H9 (cell line): ENCODE measurements at regions not wholly inside any gene's neighbourhood (a gene's known extent, or its start where the extent isn't known, plus 50 kb on each side); places are given as distances from the start of the nearest gene placed in this dataset.

Experiments
- DNase-seq: peaks from one replicate; pipeline ENCODE4 v3.0.0-alpha.2; 2017
- H2AFZ ChIP-seq: one replicate; pipeline ENCODE4 v1.6.1; 2013; ENCODE audit warnings: mild to moderate bottlenecking, low read length, control low read depth, moderate library complexity
- H2AK5ac ChIP-seq: 2 replicates; pipeline ENCODE4 v1.6.1; 2013; ENCODE audit warnings: low read length, control low read depth, mixed read lengths; ENCODE audit not compliant: insufficient read length
- H2BK120ac ChIP-seq: one replicate; pipeline ENCODE4 v1.6.1; 2013; ENCODE audit warnings: low read depth, mild to moderate bottlenecking, low read length, control low read depth, inconsistent platforms; ENCODE audit not compliant: poor library complexity, severe bottlenecking
- H2BK12ac ChIP-seq: 2 replicates; pipeline ENCODE4 v1.6.1; 2013; ENCODE audit warnings: low read length, control low read depth, mixed read lengths, low read depth; ENCODE audit not compliant: insufficient read length
- H2BK15ac ChIP-seq: 2 replicates; pipeline ENCODE4 v1.6.1; 2013; ENCODE audit warnings: low read depth, low read length, control low read depth
- H2BK20ac ChIP-seq: one replicate; pipeline ENCODE4 v1.6.1; 2013; ENCODE audit warnings: low read depth, mild to moderate bottlenecking, low read length, control low read depth, inconsistent platforms; ENCODE audit not compliant: poor library complexity, severe bottlenecking
- H2BK5ac ChIP-seq: 2 replicates; pipeline ENCODE4 v1.6.1; 2013; ENCODE audit warnings: low read length, control low read depth, mixed read lengths; ENCODE audit not compliant: insufficient read length
- H3K14ac ChIP-seq: 2 replicates; pipeline ENCODE4 v1.6.1; 2013; ENCODE audit warnings: low read length, control low read depth; ENCODE audit not compliant: insufficient read depth
- H3K18ac ChIP-seq: 2 replicates; pipeline ENCODE4 v1.6.1; 2013; ENCODE audit warnings: low read depth, mild to moderate bottlenecking, mixed read lengths, low read length, control low read depth; ENCODE audit not compliant: insufficient read length
- H3K23ac ChIP-seq: 2 replicates; pipeline ENCODE4 v1.6.1; 2013; ENCODE audit warnings: low read length, control low read depth, mixed read lengths, low read depth; ENCODE audit not compliant: insufficient read length
- H3K23me2 ChIP-seq: 2 replicates; pipeline ENCODE4 v1.6.1; 2013; ENCODE audit warnings: low read depth, mild to moderate bottlenecking, mixed read lengths, low read length, control low read depth; ENCODE audit not compliant: insufficient read length, poor library complexity, severe bottlenecking
- H3K27ac ChIP-seq: 2 replicates; pipeline ENCODE4 v1.5.1; 2013; ENCODE audit warnings: low read length, control low read depth, mixed read lengths, low read depth; ENCODE audit not compliant: insufficient read length
- H3K27me3 ChIP-seq: 2 replicates; pipeline ENCODE4 v1.6.1; 2013; ENCODE audit warnings: low read length, control low read depth, inconsistent platforms; ENCODE audit not compliant: insufficient read depth
- H3K4ac ChIP-seq: 2 replicates; pipeline ENCODE4 v1.6.1; 2013; ENCODE audit warnings: low read depth, mild to moderate bottlenecking, control low read depth, inconsistent platforms, low read length, moderate library complexity
- H3K4me1 ChIP-seq: 2 replicates; pipeline ENCODE4 v1.6.1; 2013; ENCODE audit warnings: low read length, control low read depth, inconsistent platforms; ENCODE audit not compliant: insufficient read depth
- H3K4me2 ChIP-seq: 2 replicates; pipeline ENCODE4 v1.6.1; 2013; ENCODE audit warnings: low read length, control low read depth, mixed read lengths; ENCODE audit not compliant: insufficient read length, insufficient read depth
- H3K56ac ChIP-seq: 2 replicates; pipeline ENCODE4 v1.6.1; 2013; ENCODE audit warnings: low read depth, mild to moderate bottlenecking, mixed read lengths, low read length, control low read depth; ENCODE audit not compliant: insufficient read length
- H3K79me1 ChIP-seq: 2 replicates; pipeline ENCODE4 v1.6.1; 2013; ENCODE audit warnings: low read depth, mild to moderate bottlenecking, moderate library complexity, low read length, control low read depth, inconsistent platforms; ENCODE audit not compliant: insufficient read depth, poor library complexity, severe bottlenecking
- H3K79me2 ChIP-seq: 2 replicates; pipeline ENCODE4 v1.6.1; 2013; ENCODE audit warnings: low read length, control low read depth, inconsistent platforms; ENCODE audit not compliant: insufficient read depth
- H3K9ac ChIP-seq: 2 replicates; pipeline ENCODE4 v1.6.1; 2013; ENCODE audit warnings: low read length, control low read depth, mixed read lengths; ENCODE audit not compliant: insufficient read length; ENCODE audit errors: extremely low read depth
- H3K9me3 ChIP-seq: one replicate; pipeline ENCODE4 v1.6.1; 2013; ENCODE audit warnings: low read depth, low read length, inconsistent platforms; ENCODE audit not compliant: control insufficient read depth
- H3T11ph ChIP-seq: one replicate; pipeline ENCODE4 v1.6.1; 2013; ENCODE audit warnings: mild to moderate bottlenecking, low read length, control low read depth, inconsistent platforms
- H4K20me1 ChIP-seq: one replicate; pipeline ENCODE4 v1.6.1; 2013; ENCODE audit not compliant: control insufficient read depth, insufficient read length, insufficient read depth
- H4K5ac ChIP-seq: 2 replicates; pipeline ENCODE4 v1.6.1; 2013; ENCODE audit warnings: low read depth, mild to moderate bottlenecking, mixed read lengths, low read length, control low read depth; ENCODE audit not compliant: insufficient read length
- H4K8ac ChIP-seq: replicated peaks from 2 replicates; pipeline ENCODE4 v1.6.1; 2013; ENCODE audit warnings: low read length, control low read depth, mixed read lengths, low read depth; ENCODE audit not compliant: insufficient read length
- H4K91ac ChIP-seq: 2 replicates; pipeline ENCODE4 v1.6.1; 2013; ENCODE audit warnings: low read depth, mild to moderate bottlenecking, moderate library complexity, mixed read lengths, low read length, control low read depth; ENCODE audit not compliant: insufficient read length
- H3K27ac Mint-ChIP-seq, 3 experiments: 2 replicates in 2 of 3; 3 replicates in 1 of 3; pipeline ENCODE4 v1.8.0; 2020 to 2021; ENCODE audit warnings: mixed read lengths in 3 of 3, mild to moderate bottlenecking in 1 of 3, moderate library complexity in 1 of 3
- H3K27me3 Mint-ChIP-seq: 2 replicates; pipeline ENCODE4 v1.8.0; 2021; ENCODE audit warnings: low read depth, mild to moderate bottlenecking, moderate library complexity, mixed read lengths
- H3K36me3 Mint-ChIP-seq, 3 experiments: 2 replicates in 2 of 3; 3 replicates in 1 of 3; pipeline ENCODE4 v1.8.0; 2020 to 2021; ENCODE audit warnings: low read depth in 3 of 3, mixed read lengths in 3 of 3; ENCODE audit not compliant: insufficient read depth in 1 of 3
- H3K4me1 Mint-ChIP-seq, 2 experiments: 2 replicates each; pipeline ENCODE4 v1.8.0; 2020; ENCODE audit warnings: mixed read lengths in 2 of 2
- H3K4me3 Mint-ChIP-seq, 2 experiments: 2 replicates in 1 of 2; 3 replicates in 1 of 2; pipeline ENCODE4 v1.8.0; 2020 to 2021; ENCODE audit warnings: mild to moderate bottlenecking in 2 of 2, mixed read lengths in 2 of 2, moderate library complexity in 1 of 2
- H3K9me3 Mint-ChIP-seq, 2 experiments: 2 replicates in 1 of 2; 3 replicates in 1 of 2; pipeline ENCODE4 v1.8.0; 2020; ENCODE audit warnings: mild to moderate bottlenecking in 2 of 2, mixed read lengths in 2 of 2, moderate library complexity in 1 of 2
- CTCF ChIP-seq: fragments of 200-600 bp; sonication (generic); conservative IDR thresholded peaks from 3 replicates; pipeline ENCODE4 v1.8.0; 2021; ENCODE audit warnings: antibody characterized with exemption, mild to moderate bottlenecking
- WGBS: extraction: QIAGEN DNeasy Blood & Tissue Kit; methylation state at CpG from one replicate; pipeline ENCODE4 v1.1.7; 2013; ENCODE audit warnings: missing lambda C conversion rate, low lambda C conversion rate, mixed read lengths; ENCODE audit not compliant: insufficient read length; ENCODE audit errors: extremely low coverage; 5-methylcytosine and 5-hydroxymethylcytosine counted together

GRCh38 chr21:27647921-27648320, 681.0 kb upstream of the ADAMTS5 start:
- H2AFZ ChIP-seq, result no peak overlapping the region
- Mint-ChIP-seq H3K4me1 (no peaks in the 10 kb centered on the region; a peak in 1 of 4 replicates), H3K4me3 (no peak overlapping the region), H3K36me3 (peaks cover 0 to 4% (median 0%) of the 10 kb centered on the region in 3 experiments; a peak in 1 of 7 replicates), H3K27ac (no peak overlapping the region), H3K27me3 (no peaks in the 10 kb centered on the region), H3K9me3 (peaks cover 3 to 13% of the 10 kb centered on the region in 2 experiments; a peak in 2 of 5 replicates)
- no peaks in the 10 kb centered on the region for H3K79me2 ChIP-seq
- no peak overlapping the region for H4K5ac ChIP-seq
- H2AK5ac ChIP-seq, result no peak overlapping the region
- TF ChIP-seq CTCF, result no peak
- no peaks in the 10 kb centered on the region for H3K79me1 ChIP-seq
- no peak overlapping the region for H2BK120ac ChIP-seq
- whole genome bisulfite sequencing, result no CpG with 5 or more reads among the region's 3 CpGs
- H2BK20ac ChIP-seq, result no peak overlapping the region
- H3K56ac ChIP-seq, result no peak overlapping the region
- H3K27me3 ChIP-seq, result no peaks in the 10 kb centered on the region
- no peaks in the 10 kb centered on the region for H4K20me1 ChIP-seq
- no peak for DNase-seq
- no peak overlapping the region for H3T11ph ChIP-seq
- H3K23ac ChIP-seq, result no peak overlapping the region
- no peak overlapping the region for H3K27ac ChIP-seq
- no peaks in the 10 kb centered on the region for H3K9me3 ChIP-seq
- H2BK12ac ChIP-seq, result no peak overlapping the region
- no peaks in the 10 kb centered on the region for H3K23me2 ChIP-seq
- no peak overlapping the region for H3K14ac ChIP-seq
- no peak overlapping the region for H2BK15ac ChIP-seq
- no peak overlapping the region for H4K8ac ChIP-seq
- H2BK5ac ChIP-seq, result no peak overlapping the region
- no peak overlapping the region for H3K4me2 ChIP-seq
- H3K4me1 ChIP-seq, result no peaks in the 10 kb centered on the region
- no peak overlapping the region for H4K91ac ChIP-seq
- H3K9ac ChIP-seq, result no peak overlapping the region
- H3K18ac ChIP-seq, result no peak overlapping the region
- H3K4ac ChIP-seq, result no peak overlapping the region
